Fibroblast of gingiva (primary cell): ENCODE measurements at regions not wholly inside any gene's neighbourhood (a gene's known extent, or its start where the extent isn't known, plus 50 kb on each side); places are given as distances from the start of the nearest gene placed in this dataset.
"Not testable (repeated sequence)": the region's sequence is repeated elsewhere in the genome, so short reads cannot be mapped to it uniquely, and the experiment has no call there.

ENCODE experiments used
- DNase-seq: peaks from one replicate; pipeline ENCODE4 v3.0.0-alpha.2; 2011; ENCODE audit warnings: low read depth

- no peak for DNase-seq
Observed at GRCh38 chr5:125950012-125950615, 473.1 kb upstream of the GRAMD2B start.

GRCh38 chr5:125961150-125961549 lies 462.1 kb upstream of the GRAMD2B start:
- DNase-seq, result no peak

- DNase-seq, result no peak
Observed at GRCh38 chr5:125965577-125965976, 457.6 kb upstream of the GRAMD2B start.

- DNase-seq, result no peak
Observed at GRCh38 chr5:125967576-125967975, 455.6 kb upstream of the GRAMD2B start.

- DNase-seq, result no peak
Observed at GRCh38 chr5:125969011-125969813, 454.0 kb upstream of the GRAMD2B start.

- DNase-seq, result no peak
Observed at GRCh38 chr5:125969814-125970171, 453.4 kb upstream of the GRAMD2B start.

GRCh38 chr5:125970631-125971307 lies 452.4 kb upstream of the GRAMD2B start:
- no peak for DNase-seq

- DNase-seq, result no peak
Observed at GRCh38 chr5:125972706-125973105, 450.5 kb upstream of the GRAMD2B start.

- no peak for DNase-seq
Observed at GRCh38 chr5:125974679-125975078, 448.5 kb upstream of the GRAMD2B start.

GRCh38 chr5:125976421-125977000 lies 446.7 kb upstream of the GRAMD2B start:
- DNase-seq, result no peak

GRCh38 chr5:125978015-125978414 lies 445.2 kb upstream of the GRAMD2B start:
- no peak for DNase-seq

- no peak for DNase-seq
Observed at GRCh38 chr5:125979636-125980035, 443.6 kb upstream of the GRAMD2B start.

GRCh38 chr5:125981016-125981415 lies 442.2 kb upstream of the GRAMD2B start:
- no peak for DNase-seq

GRCh38 chr5:125987677-125988255 lies 435.4 kb upstream of the GRAMD2B start:
- no peak for DNase-seq

- DNase-seq, result no peak
Observed at GRCh38 chr5:125992050-125992449, 431.2 kb upstream of the GRAMD2B start.

- not testable (repeated sequence) for DNase-seq
Observed at GRCh38 chr5:125999271-126000030, 423.8 kb upstream of the GRAMD2B start.

- no peak for DNase-seq
Observed at GRCh38 chr5:126000507-126000906, 422.7 kb upstream of the GRAMD2B start.

GRCh38 chr5:126002222-126002897 lies 420.8 kb upstream of the GRAMD2B start:
- peak; percentile 96 for DNase-seq

- peak; percentile 84 for DNase-seq
Observed at GRCh38 chr5:126003309-126003708, 419.9 kb upstream of the GRAMD2B start.

- no peak for DNase-seq
Observed at GRCh38 chr5:126004636-126005035, 418.6 kb upstream of the GRAMD2B start.

- DNase-seq, result peak; percentile 57
Observed at GRCh38 chr5:126007841-126008240, 415.4 kb upstream of the GRAMD2B start.
